ENCODE measurements at regions not wholly inside any gene's neighbourhood (a gene's known extent, or its start where the extent isn't known, plus 50 kb on each side); places are given as distances from the start of the nearest gene placed in this dataset.

GRCh38 chr5:58090704-58091103 is 369.2 kb downstream of the PLK2 start:
- no peak for DNase-seq

GRCh38 chr5:58088941-58089340 is 370.9 kb downstream of the PLK2 start:
- DNase-seq: no peak

- no peak for DNase-seq
Measured at GRCh38 chr5:58087905-58088304, 372.0 kb downstream of the PLK2 start.

GRCh38 chr5:58087123-58087522 is 372.8 kb downstream of the PLK2 start:
- DNase-seq: no peak

GRCh38 chr5:58085800-58086199 is 374.1 kb downstream of the PLK2 start:
- DNase-seq: no peak

GRCh38 chr5:58081435-58081834 is 378.5 kb downstream of the PLK2 start:
- no peak for DNase-seq

GRCh38 chr5:58080573-58080972 is 379.3 kb downstream of the PLK2 start:
- no peak for DNase-seq

- DNase-seq: no peak
Measured at GRCh38 chr5:58077966-58078365, 381.9 kb downstream of the PLK2 start.

GRCh38 chr5:58077416-58077815 is 382.5 kb downstream of the PLK2 start:
- DNase-seq: no peak

GRCh38 chr5:58076483-58077257 is 383.2 kb downstream of the PLK2 start:
- no peak for DNase-seq

GRCh38 chr5:58075907-58076306 is 384.0 kb downstream of the PLK2 start:
- DNase-seq: no peak

GRCh38 chr5:58074717-58075116 is 385.2 kb downstream of the PLK2 start:
- no peak for DNase-seq

GRCh38 chr5:58074222-58074621 is 385.7 kb downstream of the PLK2 start:
- DNase-seq: no peak

- DNase-seq: no peak
Measured at GRCh38 chr5:58073243-58073642, 386.6 kb downstream of the PLK2 start.

GRCh38 chr5:58072300-58072965 is 387.5 kb downstream of the PLK2 start:
- DNase-seq: no peak

GRCh38 chr5:58071566-58071965 is 388.3 kb downstream of the PLK2 start:
- DNase-seq: no peak

- no peak for DNase-seq
Measured at GRCh38 chr5:58069846-58070245, 390.0 kb downstream of the PLK2 start.

GRCh38 chr5:58069016-58069705 is 390.7 kb downstream of the PLK2 start:
- no peak for DNase-seq

- DNase-seq: no peak
Measured at GRCh38 chr5:58066557-58066956, 393.3 kb downstream of the PLK2 start.

- DNase-seq: no peak
Measured at GRCh38 chr5:58066076-58066475, 393.8 kb downstream of the PLK2 start.

- no peak for DNase-seq
Measured at GRCh38 chr5:58064801-58065200, 395.1 kb downstream of the PLK2 start.

- DNase-seq: no peak
Measured at GRCh38 chr5:58060996-58061395, 398.9 kb downstream of the PLK2 start.

GRCh38 chr5:58057324-58057723 is 402.6 kb downstream of the PLK2 start:
- no peak for DNase-seq

GRCh38 chr5:58056546-58056945 is 403.3 kb downstream of the PLK2 start:
- DNase-seq: no peak
